GM10266 (cell line): ENCODE measurements at regions not wholly inside any gene's neighbourhood (a gene's known extent, or its start where the extent isn't known, plus 50 kb on each side); places are given as distances from the start of the nearest gene placed in this dataset.

Source experiments
- DNase-seq: peaks from one replicate; pipeline ENCODE4 v3.0.0; 2012; ENCODE audit errors: extremely low spot score
- TF ChIP-seq, protein P1 (sequence below): IDR thresholded peaks from 2 replicates; pipeline ENCODE4 v1.5.1; 2012; ENCODE audit warnings: mild to moderate bottlenecking, low read depth; ENCODE audit not compliant: control insufficient read depth, insufficient read depth; ENCODE audit errors: missing control alignments

DNA sequence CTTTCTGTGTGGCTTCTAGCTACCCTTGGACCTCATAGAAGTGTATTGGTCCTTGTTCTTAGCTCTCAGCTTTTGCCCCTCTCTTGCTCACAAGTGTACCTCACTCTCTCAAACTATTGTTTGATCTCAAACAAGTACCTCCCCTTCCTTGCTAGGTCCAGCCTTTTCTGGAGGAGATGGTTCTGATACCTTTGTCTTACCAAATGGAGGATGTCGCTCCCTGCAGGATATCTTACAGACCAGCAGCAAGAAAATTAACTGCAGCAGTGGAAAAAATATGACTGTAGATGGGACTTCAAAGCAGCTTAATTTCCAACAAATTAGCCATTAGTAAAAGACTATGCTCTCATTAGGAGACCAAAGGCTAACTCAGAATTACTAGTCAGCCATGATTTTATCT lies 388.1 kb upstream of the ROBO2 start:
- TF ChIP-seq, protein P1, sequence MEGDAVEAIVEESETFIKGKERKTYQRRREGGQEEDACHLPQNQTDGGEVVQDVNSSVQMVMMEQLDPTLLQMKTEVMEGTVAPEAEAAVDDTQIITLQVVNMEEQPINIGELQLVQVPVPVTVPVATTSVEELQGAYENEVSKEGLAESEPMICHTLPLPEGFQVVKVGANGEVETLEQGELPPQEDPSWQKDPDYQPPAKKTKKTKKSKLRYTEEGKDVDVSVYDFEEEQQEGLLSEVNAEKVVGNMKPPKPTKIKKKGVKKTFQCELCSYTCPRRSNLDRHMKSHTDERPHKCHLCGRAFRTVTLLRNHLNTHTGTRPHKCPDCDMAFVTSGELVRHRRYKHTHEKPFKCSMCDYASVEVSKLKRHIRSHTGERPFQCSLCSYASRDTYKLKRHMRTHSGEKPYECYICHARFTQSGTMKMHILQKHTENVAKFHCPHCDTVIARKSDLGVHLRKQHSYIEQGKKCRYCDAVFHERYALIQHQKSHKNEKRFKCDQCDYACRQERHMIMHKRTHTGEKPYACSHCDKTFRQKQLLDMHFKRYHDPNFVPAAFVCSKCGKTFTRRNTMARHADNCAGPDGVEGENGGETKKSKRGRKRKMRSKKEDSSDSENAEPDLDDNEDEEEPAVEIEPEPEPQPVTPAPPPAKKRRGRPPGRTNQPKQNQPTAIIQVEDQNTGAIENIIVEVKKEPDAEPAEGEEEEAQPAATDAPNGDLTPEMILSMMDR = no peak
- DNase-seq = no peak

DNA sequence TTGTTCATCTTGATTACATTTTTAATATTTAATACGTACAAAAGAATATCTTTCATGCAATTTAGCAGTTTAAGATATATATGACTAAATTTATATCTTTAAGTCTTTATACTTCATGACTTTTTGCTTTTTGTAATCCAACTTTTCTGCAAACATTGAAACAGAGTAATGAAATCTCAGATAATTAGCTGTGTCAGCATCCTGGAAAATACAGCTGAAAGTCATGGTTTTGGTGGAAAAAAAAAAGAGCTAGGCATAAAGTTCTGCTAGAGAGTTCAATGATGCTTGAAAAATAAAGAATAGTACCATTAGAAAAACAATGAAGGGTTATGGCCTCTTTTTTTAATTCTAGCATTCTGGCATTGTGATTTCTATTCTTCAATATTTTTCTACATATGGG lies 387.4 kb upstream of the ROBO2 start:
- TF ChIP-seq, protein P1 = no peak
- DNase-seq = no peak

DNA sequence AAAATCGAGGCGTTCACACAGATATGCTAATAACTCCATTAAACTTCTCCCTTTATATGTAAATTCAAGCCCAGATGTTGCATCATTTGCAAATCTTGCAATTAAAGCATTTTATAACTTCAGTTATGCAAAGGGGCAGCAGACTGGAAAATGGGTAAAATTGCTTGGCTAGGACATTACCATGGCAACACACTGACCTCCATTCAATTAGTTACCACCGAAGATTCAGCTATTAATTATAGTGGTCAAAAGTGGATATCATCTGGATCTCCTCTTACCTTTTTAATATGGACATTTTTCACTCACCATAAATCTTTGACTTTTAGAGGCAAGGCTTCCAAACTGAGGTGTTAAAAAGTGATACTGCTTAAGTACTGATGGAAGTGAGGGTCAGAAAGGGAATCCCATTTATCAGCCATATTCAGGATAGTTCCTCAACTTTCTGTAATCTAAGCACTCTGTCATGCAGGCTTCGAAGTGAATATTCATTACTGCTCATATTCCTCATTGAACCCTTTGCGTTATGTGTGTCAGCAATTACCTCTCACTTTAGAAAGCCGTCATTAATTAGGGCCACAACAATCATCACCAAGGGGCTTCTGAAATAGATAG lies 386.2 kb upstream of the ROBO2 start:
- no peak for DNase-seq
- TF ChIP-seq, protein P1 = no peak

DNA sequence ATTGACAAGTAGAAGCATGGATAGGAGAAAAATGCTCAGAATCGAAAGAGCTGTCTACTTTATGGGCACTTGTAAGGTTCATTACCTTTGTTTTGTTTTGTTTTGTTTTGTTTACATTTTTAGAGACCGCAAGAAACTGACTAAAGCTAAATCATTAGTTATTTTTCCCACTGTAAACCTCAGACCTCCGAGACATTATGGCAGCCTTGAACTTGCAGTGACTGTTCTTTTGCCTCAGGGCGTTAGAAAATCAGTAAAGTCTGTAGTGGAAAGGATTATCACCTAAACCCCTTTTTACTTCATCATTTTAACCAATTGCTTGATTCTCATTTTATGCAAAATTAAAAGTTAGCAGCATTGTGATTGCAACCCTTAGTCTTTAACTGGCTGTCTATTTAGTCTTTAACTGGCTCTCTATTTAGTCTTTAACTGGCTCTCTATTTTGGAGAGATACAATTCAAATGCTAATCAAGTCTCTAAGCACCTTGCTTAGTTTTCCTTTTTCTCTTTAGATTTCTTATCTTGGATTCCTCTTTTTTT lies 383.3 kb upstream of the ROBO2 start:
- DNase-seq = no peak
- TF ChIP-seq, protein P1 = no peak

DNA sequence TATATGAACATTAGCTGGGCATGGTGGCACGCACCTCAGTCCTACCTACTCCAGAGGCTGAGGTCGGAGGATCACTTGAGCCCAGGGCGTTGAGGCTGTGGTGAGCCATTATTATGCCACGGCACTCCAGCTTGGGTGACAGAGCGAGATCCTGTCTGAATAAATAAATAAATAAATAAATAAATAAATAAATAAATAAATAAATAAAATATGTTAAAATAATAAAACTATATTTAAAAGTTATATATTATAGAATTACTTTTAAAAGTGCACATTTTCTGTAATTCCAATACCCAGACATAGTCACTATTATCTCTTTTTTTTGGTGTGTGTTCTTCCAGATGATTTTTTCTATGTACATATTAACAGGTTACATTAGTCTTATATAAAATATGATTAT lies 382.0 kb upstream of the ROBO2 start:
- TF ChIP-seq, protein P1 = no peak
- DNase-seq = no peak

DNA sequence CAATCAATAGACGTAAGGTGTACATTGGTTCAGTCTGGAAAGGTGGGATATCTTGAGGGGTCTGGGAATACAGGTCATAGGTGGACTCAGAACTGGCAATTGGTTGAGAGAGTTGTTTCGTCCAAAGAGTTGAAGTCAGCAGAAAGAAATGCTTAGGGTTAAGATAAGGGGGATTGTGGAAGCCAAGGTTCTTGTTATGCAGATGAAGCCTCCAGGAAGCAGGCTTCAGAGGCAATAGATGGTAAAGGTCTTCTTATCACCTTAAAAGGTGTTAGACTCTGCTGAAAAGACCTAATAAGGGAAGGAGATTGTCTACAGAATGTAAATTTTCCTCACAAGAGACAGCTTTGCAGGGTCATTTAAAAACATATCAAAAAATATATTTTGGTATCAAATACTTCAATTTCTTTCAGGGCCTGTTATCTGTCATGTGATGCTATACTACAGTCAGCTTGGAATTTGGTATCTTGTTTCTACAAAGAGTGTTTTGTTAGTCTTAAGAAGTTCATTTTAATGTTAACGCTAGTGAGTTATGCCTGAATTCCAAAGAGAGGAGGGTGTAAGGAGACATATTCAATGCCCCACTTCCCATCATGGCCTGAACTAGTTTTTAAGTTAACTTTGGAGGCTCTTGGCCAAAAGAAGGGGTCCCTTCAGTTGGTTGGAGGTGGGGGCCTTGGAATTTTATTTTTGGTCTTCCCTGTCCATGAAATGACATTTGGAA lies 378.2 kb upstream of the ROBO2 start:
- DNase-seq = no peak
- TF ChIP-seq, protein P1 = no peak

DNA sequence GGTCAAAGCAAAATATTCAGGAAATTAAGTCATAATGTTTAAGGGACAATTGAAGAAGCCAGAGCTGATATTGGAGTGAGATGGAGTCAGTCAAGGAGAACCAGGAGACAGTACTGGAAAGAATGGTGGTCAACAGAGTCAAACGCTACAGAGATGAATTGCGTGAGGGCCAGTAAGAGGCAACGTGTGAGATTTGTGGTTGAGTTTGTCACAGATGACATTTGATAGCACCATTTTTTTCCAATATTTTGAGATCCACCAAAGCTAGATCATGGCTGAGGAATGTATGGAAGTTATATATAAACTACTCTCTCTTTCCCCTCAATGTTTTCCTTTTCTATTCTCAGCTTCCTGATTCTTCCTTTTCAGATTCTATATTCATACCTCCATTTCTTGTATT lies 375.1 kb upstream of the ROBO2 start:
- no peak for DNase-seq

More for the DNA sequence above, 375.1 kb upstream of the ROBO2 start:
- TF ChIP-seq, protein P1 = no peak
